KMS-11 (cell line): ENCODE measurements at regions not wholly inside any gene's neighbourhood (a gene's known extent, or its start where the extent isn't known, plus 50 kb on each side); places are given as distances from the start of the nearest gene placed in this dataset.

Experiments
- H2AFZ ChIP-seq: fragments of 200-600 bp; sonication (generic); 2 replicates; pipeline ENCODE4 v1.6.1; 2016; ENCODE audit warnings: antibody characterized with exemption, mixed run types, low read depth
- H3K27ac ChIP-seq: fragments of 200-600 bp; sonication (generic); 2 replicates; pipeline ENCODE4 v1.6.1; 2016; ENCODE audit warnings: mild to moderate bottlenecking, mixed run types
- H3K27me3 ChIP-seq: fragments of 200-600 bp; sonication (generic); 2 replicates; pipeline ENCODE4 v1.6.1; 2017; ENCODE audit warnings: mild to moderate bottlenecking, low read depth, mixed run types, moderate library complexity; ENCODE audit not compliant: insufficient read depth
- H3K36me3 ChIP-seq: fragments of 200-600 bp; sonication (generic); 2 replicates; pipeline ENCODE4 v1.6.1; 2017; ENCODE audit warnings: mild to moderate bottlenecking, mixed run types; ENCODE audit not compliant: insufficient read depth
- H3K4me1 ChIP-seq: fragments of 200-600 bp; sonication (generic); 2 replicates; pipeline ENCODE4 v1.6.1; 2016; ENCODE audit warnings: mild to moderate bottlenecking, low read depth, mixed run types; ENCODE audit not compliant: poor library complexity, severe bottlenecking
- H3K4me2 ChIP-seq: fragments of 200-600 bp; sonication (generic); 2 replicates; pipeline ENCODE4 v1.7.0; 2016; ENCODE audit warnings: mild to moderate bottlenecking, mixed run types
- H3K4me3 ChIP-seq: fragments of 200-600 bp; sonication (generic); IDR thresholded peaks from 2 replicates; pipeline ENCODE4 v1.6.1; 2017; ENCODE audit warnings: low read depth, low read length, mixed read lengths; ENCODE audit not compliant: insufficient read depth
- H3K79me2 ChIP-seq: fragments of 200-600 bp; sonication (generic); 2 replicates; pipeline ENCODE4 v1.6.1; 2016; ENCODE audit warnings: low read depth, mixed run types; ENCODE audit not compliant: insufficient read depth
- H3K9ac ChIP-seq: fragments of 200-600 bp; sonication (generic); 2 replicates; pipeline ENCODE4 v1.6.1; 2016; ENCODE audit warnings: mild to moderate bottlenecking, mixed run types
- H4K20me1 ChIP-seq: fragments of 200-600 bp; sonication (generic); 2 replicates; pipeline ENCODE4 v1.6.1; 2016; ENCODE audit warnings: mild to moderate bottlenecking, mixed run types; ENCODE audit not compliant: insufficient read depth
- TF ChIP-seq, protein P1 (sequence below): fragments of 200-600 bp; sonication (generic); conservative IDR thresholded peaks from 2 replicates; pipeline ENCODE4 v1.6.1; 2017; ENCODE audit warnings: low read depth, mild to moderate bottlenecking, antibody characterized with exemption, low read length, moderate library complexity, mixed read lengths

GRCh38 chr2:16409006-16409390 lies 256.6 kb downstream of the CYRIA start:
- H3K79me2 ChIP-seq, result no peaks in the 10 kb centered on the region
- H3K4me2 ChIP-seq, result no peak overlapping the region
- no peak overlapping the region for H3K27ac ChIP-seq
- TF ChIP-seq, protein P1, sequence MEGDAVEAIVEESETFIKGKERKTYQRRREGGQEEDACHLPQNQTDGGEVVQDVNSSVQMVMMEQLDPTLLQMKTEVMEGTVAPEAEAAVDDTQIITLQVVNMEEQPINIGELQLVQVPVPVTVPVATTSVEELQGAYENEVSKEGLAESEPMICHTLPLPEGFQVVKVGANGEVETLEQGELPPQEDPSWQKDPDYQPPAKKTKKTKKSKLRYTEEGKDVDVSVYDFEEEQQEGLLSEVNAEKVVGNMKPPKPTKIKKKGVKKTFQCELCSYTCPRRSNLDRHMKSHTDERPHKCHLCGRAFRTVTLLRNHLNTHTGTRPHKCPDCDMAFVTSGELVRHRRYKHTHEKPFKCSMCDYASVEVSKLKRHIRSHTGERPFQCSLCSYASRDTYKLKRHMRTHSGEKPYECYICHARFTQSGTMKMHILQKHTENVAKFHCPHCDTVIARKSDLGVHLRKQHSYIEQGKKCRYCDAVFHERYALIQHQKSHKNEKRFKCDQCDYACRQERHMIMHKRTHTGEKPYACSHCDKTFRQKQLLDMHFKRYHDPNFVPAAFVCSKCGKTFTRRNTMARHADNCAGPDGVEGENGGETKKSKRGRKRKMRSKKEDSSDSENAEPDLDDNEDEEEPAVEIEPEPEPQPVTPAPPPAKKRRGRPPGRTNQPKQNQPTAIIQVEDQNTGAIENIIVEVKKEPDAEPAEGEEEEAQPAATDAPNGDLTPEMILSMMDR, result no peak
- no peaks in the 10 kb centered on the region for H3K4me1 ChIP-seq
- no peak overlapping the region for H3K9ac ChIP-seq
- H4K20me1 ChIP-seq, result no peaks in the 10 kb centered on the region
- no peaks in the 10 kb centered on the region for H3K27me3 ChIP-seq
- H2AFZ ChIP-seq, result no peak overlapping the region
- no peak overlapping the region for H3K4me3 ChIP-seq
- no peaks in the 10 kb centered on the region for H3K36me3 ChIP-seq

- H3K27me3 ChIP-seq, result no peaks in the 10 kb centered on the region
- H4K20me1 ChIP-seq, result no peaks in the 10 kb centered on the region
- no peaks in the 10 kb centered on the region for H3K79me2 ChIP-seq
- TF ChIP-seq, protein P1, result no peak
- H3K4me3 ChIP-seq, result no peak overlapping the region
- no peaks in the 10 kb centered on the region for H3K4me1 ChIP-seq
- H3K27ac ChIP-seq, result no peak overlapping the region
- no peak overlapping the region for H3K4me2 ChIP-seq
- H2AFZ ChIP-seq, result no peak overlapping the region
- H3K36me3 ChIP-seq, result no peaks in the 10 kb centered on the region
- H3K9ac ChIP-seq, result no peak overlapping the region
These were observed 257.2 kb downstream of the CYRIA start for GRCh38 chr2:16408331-16409005.

DNA sequence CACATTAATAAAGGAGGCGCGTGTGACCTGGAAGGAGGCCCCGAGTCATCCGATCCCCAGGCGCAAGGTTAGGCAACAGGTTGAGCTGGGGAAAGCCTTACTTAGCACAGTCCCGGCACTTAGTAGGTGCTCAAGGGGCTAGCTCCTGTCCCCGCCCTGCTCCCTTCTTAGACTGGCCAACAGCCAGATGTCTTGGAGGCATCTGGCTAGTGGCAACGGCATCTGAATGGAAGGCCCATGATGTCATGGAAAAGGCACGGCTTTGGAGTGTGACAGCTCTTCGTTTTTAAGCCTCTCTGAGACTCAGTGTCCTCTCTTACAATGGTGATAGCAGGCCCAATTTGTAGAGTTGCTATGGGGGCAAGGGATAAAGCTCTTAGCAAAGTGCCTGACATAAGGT lies 258.3 kb downstream of the CYRIA start:
- H3K27ac ChIP-seq, result no peak overlapping the region
- no peak overlapping the region for H3K4me2 ChIP-seq
- no peaks in the 10 kb centered on the region for H3K79me2 ChIP-seq
- no peak overlapping the region for H3K4me3 ChIP-seq
- TF ChIP-seq, protein P1, result no peak
- H3K4me1 ChIP-seq, result no peaks in the 10 kb centered on the region
- no peak overlapping the region for H3K9ac ChIP-seq
- H3K36me3 ChIP-seq, result no peaks in the 10 kb centered on the region
- no peaks in the 10 kb centered on the region for H3K27me3 ChIP-seq
- no peak overlapping the region for H2AFZ ChIP-seq
- no peaks in the 10 kb centered on the region for H4K20me1 ChIP-seq

DNA sequence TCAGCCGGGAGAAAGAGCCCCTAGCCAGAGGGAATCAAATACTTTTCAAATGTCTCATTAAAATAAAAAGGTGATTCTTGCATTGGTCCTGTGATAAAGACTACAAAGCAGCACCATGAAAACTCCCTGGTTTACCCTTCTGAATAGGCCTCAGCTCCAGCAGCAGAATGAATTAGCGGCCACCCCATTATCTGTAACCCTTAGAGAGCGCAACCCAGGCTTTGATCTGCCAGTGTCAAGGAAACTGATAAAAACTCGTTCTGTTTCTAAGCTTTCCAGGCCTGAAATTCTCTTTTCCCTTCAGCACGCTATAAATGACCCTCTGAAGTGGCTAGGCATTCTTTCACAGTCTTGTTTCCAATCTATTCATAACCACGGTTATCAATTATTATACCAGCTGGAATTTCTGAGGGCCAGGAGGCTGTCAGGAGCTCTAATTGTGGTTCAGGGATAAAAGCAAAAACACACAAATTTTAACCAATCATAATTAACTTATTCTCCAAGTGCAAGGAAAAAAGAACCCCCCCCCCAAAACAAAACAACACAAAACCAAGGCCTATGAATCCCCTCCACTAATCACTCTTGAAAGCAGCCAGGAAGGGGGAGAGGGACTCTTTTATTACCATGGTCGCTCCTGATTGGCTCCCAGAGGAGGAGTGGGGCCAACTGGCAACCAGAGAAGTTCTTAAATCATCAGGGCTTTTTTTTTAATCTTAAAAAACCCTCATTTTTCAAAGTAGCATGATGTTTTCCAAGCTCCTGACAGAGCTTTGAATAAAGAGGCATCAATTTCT lies 258.9 kb downstream of the CYRIA start:
- Histone ChIP-seq H4K20me1 (no peaks in the 10 kb centered on the region), H3K4me1 (no peaks in the 10 kb centered on the region), H3K27me3 (no peaks in the 10 kb centered on the region), H3K27ac (no peak overlapping the region), H3K79me2 (no peaks in the 10 kb centered on the region), H3K9ac (no peak overlapping the region), H3K4me3 (no peak overlapping the region), H3K4me2 (no peak overlapping the region), H2AFZ (no peak overlapping the region), H3K36me3 (no peaks in the 10 kb centered on the region)
- TF ChIP-seq, protein P1, result no peak
